Adipocyte (in vitro differentiated cells): ENCODE measurements at regions not wholly inside any gene's neighbourhood (a gene's known extent, or its start where the extent isn't known, plus 50 kb on each side); places are given as distances from the start of the nearest gene placed in this dataset.

Experiments used
- DNase-seq: peaks from one replicate; pipeline ENCODE4 v3.0.0-alpha.2; 2015; ENCODE audit warnings: low read depth
- H3K27me3 ChIP-seq: replicated peaks from 2 replicates; pipeline ENCODE4 v1.7.0; 2013; ENCODE audit warnings: mild to moderate bottlenecking, low read length, moderate library complexity; ENCODE audit not compliant: control insufficient read depth, insufficient read depth
- H3K36me3 ChIP-seq: 2 replicates; pipeline ENCODE4 v1.7.0; 2013; ENCODE audit warnings: low read length, mild to moderate bottlenecking, moderate library complexity; ENCODE audit not compliant: control insufficient read depth, insufficient read depth, severe bottlenecking
- H3K4me1 ChIP-seq: 2 replicates; pipeline ENCODE4 v1.7.0; 2013; ENCODE audit warnings: mild to moderate bottlenecking, low read length, moderate library complexity; ENCODE audit not compliant: control insufficient read depth, insufficient read depth
- H3K4me3 ChIP-seq: 2 replicates; pipeline ENCODE4 v1.7.0; 2013; ENCODE audit warnings: mild to moderate bottlenecking, low read length, moderate library complexity
- H3K9ac ChIP-seq: 2 replicates; pipeline ENCODE4 v1.7.0; 2013; ENCODE audit warnings: mild to moderate bottlenecking, low read length, moderate library complexity
- H3K9me3 ChIP-seq: 2 replicates; pipeline ENCODE4 v1.7.0; 2013; ENCODE audit warnings: mild to moderate bottlenecking, low read length, moderate library complexity; ENCODE audit not compliant: control insufficient read depth

DNA sequence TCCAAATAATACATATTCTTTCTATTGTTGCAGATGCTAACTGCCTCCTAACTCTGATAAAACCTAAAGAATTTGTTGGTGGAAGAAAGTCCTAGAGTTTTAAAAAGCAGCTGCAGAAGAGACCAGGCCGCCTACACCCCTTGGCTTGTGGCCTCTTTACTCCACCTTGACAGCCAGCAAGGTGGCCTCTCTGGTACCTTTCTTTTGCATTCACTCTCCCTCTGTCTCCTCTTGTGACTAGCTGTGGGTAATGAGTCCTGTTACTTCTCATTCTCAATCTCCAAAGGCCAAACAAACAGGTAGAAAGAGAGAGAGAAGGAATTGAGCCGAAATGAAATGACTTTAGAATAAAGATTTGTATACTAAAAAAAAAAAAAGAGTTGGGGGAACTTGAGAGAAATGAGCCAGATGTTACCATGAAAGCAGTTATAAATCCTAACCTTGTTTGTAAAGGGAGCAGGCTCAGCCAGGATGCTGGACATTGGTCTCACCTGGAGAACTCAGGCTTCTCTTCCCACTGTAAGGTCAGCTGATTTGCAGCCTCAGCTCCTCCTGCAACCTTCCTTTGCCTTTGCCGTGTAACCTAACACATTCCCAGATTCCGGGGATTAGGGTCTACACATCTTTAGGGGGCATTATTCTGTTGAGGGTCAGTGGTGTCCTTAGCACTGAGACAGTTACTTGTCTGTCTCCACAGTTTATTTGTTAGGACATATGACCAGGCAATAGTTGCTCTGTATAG, 164.1 kb upstream of the IRF2BP2 start:
- Histone ChIP-seq H3K27me3 (peaks cover 33% of the 10 kb centered on the region), H3K9me3 (peaks cover 6% of the 10 kb centered on the region), H3K36me3 (no peaks in the 10 kb centered on the region), H3K9ac (no peak overlapping the region), H3K4me1 (no peaks in the 10 kb centered on the region), H3K4me3 (no peak overlapping the region)
- no peak for DNase-seq

DNA sequence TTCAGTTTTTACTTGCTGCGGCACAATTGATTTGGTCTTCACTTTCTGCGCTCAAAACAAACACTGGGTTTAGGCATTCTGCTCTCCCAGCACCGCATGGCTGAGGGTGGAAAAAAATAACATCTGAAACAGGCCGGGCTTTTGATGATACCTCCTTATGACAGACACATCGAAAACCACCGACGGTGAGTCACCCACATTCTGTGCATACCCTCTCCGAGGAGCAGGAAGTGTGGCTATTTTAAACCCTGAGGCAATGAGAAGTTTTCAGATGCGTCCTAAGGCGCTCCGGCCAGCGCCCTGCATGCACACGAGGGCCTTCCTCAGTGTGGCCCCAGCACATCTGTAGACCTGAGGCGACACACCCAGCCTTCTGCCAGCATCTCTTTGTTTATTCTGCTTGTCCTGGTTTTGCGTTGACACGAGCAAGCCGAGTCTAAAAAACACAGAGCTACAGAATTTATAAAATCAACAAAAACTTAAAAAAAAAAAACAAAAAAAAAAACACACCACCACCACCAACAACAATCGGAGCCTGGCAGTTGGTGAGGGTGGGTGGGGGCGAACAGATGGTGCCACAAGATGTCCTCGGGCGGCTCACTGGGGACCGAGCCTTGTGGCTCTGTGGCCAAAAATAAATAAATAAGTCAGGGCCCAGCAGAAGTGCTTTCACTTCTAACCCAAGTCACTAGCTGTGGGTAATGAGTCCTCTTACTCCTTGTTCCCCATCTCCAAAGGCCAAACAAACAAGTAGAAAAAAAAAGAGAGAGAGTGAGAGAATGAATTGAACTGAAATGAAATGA, 162.6 kb upstream of the IRF2BP2 start:
- no peak overlapping the region for H3K4me3 ChIP-seq
- peaks cover 18% of the 10 kb centered on the region for H3K27me3 ChIP-seq
- H3K9me3 ChIP-seq = peaks cover 6% of the 10 kb centered on the region
- peak; percentile 98 for DNase-seq
- no peaks in the 10 kb centered on the region for H3K4me1 ChIP-seq
- H3K9ac ChIP-seq = no peak overlapping the region
- no peaks in the 10 kb centered on the region for H3K36me3 ChIP-seq

DNA sequence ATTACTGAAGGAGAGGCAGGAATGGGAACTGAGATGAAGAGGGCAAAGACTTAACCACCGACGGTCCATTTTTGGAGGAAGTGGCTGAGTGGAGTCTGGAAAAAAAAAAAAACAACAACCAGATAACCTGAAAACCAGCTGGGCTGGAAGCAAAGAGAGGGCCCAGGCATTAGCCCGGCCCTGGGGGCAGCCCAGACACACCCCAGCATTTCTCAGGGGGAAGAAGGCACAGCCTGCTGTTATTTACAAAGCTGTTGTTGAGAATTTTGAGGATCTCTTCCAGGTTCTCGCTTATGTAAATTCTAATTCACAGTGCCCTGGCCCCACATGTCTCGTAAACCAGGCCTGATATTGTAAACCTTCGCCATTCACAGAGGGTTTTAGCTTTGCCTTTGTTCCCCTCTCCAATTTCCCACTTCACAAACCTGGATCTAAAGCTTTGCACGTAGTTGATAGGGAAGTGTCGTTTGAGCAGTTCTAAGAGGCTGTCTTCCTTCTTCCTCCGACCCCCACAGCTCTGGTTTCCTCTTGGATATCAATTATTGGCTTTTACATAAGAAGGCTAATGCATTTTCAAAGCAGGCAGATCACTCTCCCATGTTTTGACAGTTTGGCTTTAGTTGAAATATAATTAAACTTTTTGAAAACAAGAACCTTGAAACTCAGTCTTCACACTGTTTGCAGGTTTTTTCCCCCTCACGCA, 161.8 kb upstream of the IRF2BP2 start:
- Histone ChIP-seq H3K9me3 (peaks cover 6% of the 10 kb centered on the region), H3K36me3 (no peaks in the 10 kb centered on the region), H3K9ac (no peak overlapping the region), H3K4me1 (no peaks in the 10 kb centered on the region), H3K27me3 (peaks cover 10% of the 10 kb centered on the region), H3K4me3 (no peak overlapping the region)
- no peak for DNase-seq

DNA sequence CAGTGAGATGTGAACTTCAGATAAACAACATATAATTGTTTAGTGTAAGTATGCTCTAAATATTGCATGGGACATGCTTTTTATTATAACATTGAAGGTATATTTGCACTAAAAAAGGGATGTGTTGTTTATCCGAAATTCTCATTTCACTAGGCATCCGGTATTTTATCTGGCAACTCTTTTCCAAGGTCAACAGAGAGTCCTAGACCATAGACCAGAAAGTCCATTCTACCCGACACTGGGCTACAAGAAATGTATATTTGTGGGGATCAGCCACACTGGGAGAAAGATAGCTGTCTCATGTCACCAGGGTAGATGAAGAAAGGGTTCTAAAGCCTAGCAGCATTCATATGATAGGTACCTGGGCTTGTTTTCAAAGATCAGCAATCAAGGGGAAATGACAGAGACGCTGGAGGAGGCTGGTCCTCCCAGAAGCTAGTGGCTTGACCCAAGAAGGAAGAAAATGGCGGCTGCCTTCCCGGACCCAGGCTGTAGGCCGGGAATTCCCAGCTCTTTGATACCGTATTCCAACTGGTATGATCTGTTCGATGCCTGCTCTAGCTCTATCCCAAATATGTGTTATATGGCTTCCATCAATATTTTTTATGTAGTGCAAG, 161.1 kb upstream of the IRF2BP2 start:
- Histone ChIP-seq H3K9me3 (peaks cover 4% of the 10 kb centered on the region), H3K4me3 (no peak overlapping the region)

DNA sequence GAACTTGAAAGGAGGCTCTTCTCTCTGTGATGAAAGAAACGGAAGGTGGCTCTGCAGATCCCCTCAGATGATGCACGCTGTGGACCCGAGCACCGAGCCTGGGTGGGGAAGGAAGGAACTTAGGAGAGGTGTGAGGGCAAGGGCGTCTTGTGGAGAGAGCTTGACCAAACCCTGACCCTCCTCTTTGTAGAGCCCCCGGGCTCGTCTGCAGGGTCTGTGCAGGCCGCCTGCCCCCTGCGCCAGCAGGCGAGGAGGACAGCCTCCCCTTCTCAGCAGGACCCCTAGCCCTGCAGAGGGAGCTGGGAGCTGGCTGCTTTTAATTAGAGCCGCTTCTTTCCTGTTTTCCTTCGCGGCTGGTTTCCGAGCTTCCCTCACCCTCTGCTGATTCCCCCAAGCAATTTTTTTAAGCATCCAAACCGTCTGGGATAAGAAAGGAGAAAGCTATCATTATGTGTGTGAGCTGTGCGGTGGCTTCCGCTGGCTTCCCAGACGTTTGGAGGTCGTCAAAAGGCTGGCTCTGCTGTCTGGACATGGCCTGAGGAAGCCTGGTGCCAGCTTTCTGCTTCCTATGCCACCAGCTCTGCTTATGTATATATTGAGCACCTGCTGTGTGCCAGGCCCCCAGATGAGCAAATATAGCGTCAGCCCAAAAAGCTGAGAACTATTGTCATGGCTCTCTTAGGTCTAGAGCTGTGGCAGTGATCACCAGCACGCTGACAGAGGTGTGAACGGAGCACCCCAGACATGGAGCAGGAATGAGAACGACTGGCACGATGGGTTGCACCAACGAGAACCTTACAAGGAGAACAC, 160.2 kb upstream of the IRF2BP2 start:
- no peak overlapping the region for H3K9ac ChIP-seq
- no peak overlapping the region for H3K4me3 ChIP-seq
- no peak for DNase-seq
- H3K27me3 ChIP-seq = peaks cover 5% of the 10 kb centered on the region
- H3K36me3 ChIP-seq = no peaks in the 10 kb centered on the region
- H3K9me3 ChIP-seq = no peaks in the 10 kb centered on the region
- no peaks in the 10 kb centered on the region for H3K4me1 ChIP-seq

More for the DNA sequence above, 161.1 kb upstream of the IRF2BP2 start:
- Histone ChIP-seq H3K27me3 (peaks cover 5% of the 10 kb centered on the region), H3K36me3 (no peaks in the 10 kb centered on the region), H3K4me1 (no peaks in the 10 kb centered on the region), H3K9ac (no peak overlapping the region)
- no peak for DNase-seq

DNA sequence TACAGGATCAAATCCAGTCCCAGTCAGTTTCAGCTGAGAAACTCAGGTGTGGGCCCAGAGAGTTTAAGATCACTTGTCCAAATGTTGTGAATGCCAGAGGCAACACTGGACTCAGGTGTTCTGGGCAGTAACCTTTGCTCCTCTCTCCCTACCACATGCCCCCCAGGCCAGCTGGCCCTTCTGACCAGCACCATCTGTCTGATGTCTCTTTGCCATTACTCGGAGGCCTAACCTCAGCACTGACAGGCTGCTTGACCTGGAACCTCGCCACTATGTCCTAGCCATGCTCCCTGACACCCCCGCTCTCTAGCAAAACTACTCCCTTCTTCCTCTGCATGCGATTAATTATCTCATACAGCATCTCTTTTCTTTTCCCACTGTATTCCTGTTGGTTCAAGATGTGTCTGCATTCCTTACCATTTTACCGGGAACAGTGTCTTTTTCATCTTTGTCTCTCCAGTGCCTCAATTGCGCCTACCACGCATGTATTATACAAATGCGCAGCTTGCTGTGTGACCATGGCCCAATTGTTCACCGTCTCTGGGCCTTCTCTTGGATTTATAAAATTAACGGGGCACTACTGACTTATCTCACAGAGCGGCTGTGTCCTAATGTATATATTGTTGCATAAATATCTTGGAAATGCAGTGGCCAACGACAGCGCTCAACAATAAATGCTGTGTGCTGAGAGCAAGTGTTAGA, 159.5 kb upstream of the IRF2BP2 start:
- H3K9me3 ChIP-seq = no peaks in the 10 kb centered on the region
- peaks cover 5% of the 10 kb centered on the region for H3K27me3 ChIP-seq
- no peak for DNase-seq
- no peak overlapping the region for H3K9ac ChIP-seq
- H3K4me3 ChIP-seq = no peak overlapping the region
- no peaks in the 10 kb centered on the region for H3K36me3 ChIP-seq
- H3K4me1 ChIP-seq = no peaks in the 10 kb centered on the region

DNA sequence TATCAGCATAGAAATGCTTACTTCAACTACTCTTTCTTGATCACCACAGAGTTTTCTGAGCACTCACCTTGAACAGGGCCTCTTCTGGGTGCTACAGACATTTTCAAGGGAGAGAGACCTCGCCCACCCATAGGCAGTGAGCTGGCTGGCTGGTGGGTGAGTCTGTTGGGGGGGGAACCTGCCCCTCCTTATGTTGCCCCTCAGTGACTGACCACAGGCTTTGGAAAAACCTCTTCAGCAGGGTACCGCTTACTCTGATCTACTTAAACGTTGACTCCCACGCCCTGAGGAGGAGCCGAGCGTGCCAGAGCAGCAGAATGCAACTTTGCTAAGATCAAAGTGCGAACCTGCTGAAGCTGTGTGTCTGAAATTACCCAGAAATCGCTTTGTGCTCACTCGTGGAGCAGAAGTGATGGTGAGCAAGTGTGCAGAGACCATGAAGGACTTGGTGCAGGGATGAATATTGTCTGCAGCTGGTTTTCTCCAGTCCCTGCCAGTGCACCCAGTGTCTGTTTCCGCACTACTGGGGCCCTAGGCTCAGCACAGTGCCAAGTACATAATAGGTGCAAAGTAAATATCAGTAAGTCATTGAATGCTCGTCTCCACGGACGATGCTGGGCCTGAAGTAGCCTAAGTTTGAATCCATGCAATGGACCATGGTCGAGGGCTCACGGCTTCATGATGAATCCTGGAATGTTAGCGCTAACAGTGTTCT, 158.7 kb upstream of the IRF2BP2 start:
- Histone ChIP-seq H3K9ac (no peak overlapping the region), H3K4me3 (no peak overlapping the region), H3K27me3 (peaks cover 5% of the 10 kb centered on the region), H3K4me1 (no peaks in the 10 kb centered on the region), H3K9me3 (no peaks in the 10 kb centered on the region), H3K36me3 (no peaks in the 10 kb centered on the region)
- no peak for DNase-seq

DNA sequence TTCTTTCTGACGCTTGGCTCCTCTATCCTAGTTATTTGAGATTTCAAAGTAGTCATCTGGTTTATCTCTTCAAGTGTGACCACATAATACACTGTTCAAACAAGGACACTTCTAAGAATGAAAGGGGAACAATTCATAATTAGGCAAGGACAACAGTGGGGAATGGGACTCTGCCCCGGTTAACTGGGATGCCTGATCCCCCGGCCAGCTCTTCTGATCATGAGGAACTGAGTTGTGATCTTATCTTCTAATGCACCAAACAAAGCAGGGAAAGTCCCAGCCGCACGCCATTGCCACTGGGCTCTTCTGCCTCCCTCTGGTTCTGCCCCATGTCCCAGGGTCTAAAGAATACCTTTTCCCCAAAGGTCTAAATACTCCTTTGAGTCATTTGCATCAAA, 158.2 kb upstream of the IRF2BP2 start:
- Histone ChIP-seq H3K9me3 (no peaks in the 10 kb centered on the region), H3K27me3 (peaks cover 5% of the 10 kb centered on the region), H3K4me3 (no peak overlapping the region), H3K4me1 (no peaks in the 10 kb centered on the region), H3K36me3 (no peaks in the 10 kb centered on the region), H3K9ac (no peak overlapping the region)
- no peak for DNase-seq

DNA sequence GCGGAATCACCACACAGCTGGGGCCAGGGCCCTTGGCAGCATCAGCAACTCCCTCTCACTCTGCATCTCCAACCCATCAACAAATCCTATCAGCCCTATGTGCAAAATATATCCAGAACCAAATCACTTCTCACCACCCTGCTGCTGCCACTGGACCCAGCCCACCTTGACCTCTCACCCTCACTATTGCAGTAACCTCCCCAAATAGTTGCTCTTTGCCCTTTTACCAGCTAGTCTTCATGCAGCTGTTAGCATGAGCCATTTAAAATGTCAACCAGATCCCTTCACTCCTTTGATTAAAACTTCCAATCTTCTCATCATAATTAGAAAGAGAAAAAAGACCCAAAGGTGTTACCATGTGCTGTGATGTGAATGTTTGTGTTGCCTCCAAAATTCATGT, 155.7 kb upstream of the IRF2BP2 start:
- Histone ChIP-seq H3K4me1 (no peaks in the 10 kb centered on the region), H3K9me3 (no peaks in the 10 kb centered on the region), H3K9ac (no peak overlapping the region), H3K4me3 (no peak overlapping the region), H3K36me3 (no peaks in the 10 kb centered on the region), H3K27me3 (peaks cover 5% of the 10 kb centered on the region)
- DNase-seq = no peak

DNA sequence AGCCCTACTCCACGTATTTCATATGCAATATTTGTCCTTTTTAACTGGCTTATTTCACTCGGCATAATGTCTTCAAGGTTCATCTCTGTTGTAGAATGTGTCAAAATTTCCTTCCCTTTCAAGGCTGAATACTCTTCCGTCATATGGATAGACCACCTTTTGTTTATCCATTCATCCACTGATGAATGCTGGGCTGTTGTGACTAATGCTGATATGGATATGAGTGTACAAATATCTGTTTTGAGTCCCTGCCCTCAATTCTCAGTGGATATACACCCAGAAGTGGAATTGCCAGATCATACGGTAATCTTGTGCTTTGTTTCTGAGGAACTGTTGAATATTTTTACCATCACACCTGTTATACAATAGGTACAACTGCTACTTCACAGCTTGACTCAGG, 155.2 kb upstream of the IRF2BP2 start:
- H3K9ac ChIP-seq = no peak overlapping the region
- no peaks in the 10 kb centered on the region for H3K36me3 ChIP-seq
- DNase-seq = no peak
- H3K9me3 ChIP-seq = no peaks in the 10 kb centered on the region
- H3K27me3 ChIP-seq = peaks cover 4% of the 10 kb centered on the region
- H3K4me1 ChIP-seq = no peaks in the 10 kb centered on the region
- H3K4me3 ChIP-seq = no peak overlapping the region
